ENCODE measurements at regions not wholly inside any gene's neighbourhood (a gene's known extent, or its start where the extent isn't known, plus 50 kb on each side); places are given as distances from the start of the nearest gene placed in this dataset.

DNA sequence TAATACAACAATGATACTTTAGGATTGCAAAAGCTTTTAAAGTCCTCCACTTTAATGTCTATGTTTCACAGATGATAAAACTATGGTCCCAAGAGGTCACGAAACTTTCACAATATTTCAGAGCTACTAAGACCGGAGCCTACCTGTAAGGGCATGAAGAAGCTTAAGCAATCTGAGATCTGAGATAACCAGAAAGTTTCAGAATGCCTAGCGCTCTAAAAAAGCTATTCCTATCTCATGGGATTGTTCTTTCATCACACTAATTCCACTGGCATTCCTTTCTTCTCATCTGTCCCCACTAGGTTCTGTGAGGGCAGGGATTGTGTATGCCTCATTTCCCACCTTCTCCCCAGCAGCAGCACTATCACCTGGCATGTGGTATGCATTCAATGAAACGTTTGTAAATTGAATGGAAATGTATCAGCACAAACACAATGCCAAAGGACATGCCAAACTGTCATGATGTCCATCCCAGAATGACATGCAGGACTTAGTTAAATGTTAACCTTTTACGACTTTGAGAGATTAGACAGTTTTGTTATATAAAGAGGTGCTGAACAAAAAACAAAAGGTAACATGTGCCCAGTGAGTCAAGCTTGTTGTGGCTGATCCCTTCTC is 104.7 kb upstream of the NR2F2 start:
- H3K36me3 ChIP-seq: no peaks in the 10 kb centered on the region
- H3K9me3 ChIP-seq: no peaks in the 10 kb centered on the region
- TF ChIP-seq POLR2A (IDR thresholded peaks at IDR 0.05): no peak
- no peak for TF ChIP-seq CTCF (IDR thresholded peaks at IDR 0.05)
- WGBS, 2 donors: 30 to 49% methylated on average over 5 of the region's 5 CpGs
- no peak overlapping the region for H3K27ac ChIP-seq
- no peak overlapping the region for H3K4me3 ChIP-seq
- DNase-seq: no peak
- H3K27me3 ChIP-seq: no peaks in the 10 kb centered on the region
- H3K4me1 ChIP-seq: no peaks in the 10 kb centered on the region
- intact Hi-C loops (cut with DNase I): no loop called here

GRCh38 chr15:96230526-96231181 is 99.8 kb upstream of the NR2F2 start:
- Histone ChIP-seq H3K4me1 (no peaks in the 10 kb centered on the region), H3K27ac (no peak overlapping the region), H3K27me3 (no peaks in the 10 kb centered on the region), H3K9me3 (no peaks in the 10 kb centered on the region), H3K36me3 (no peaks in the 10 kb centered on the region), H3K4me3 (no peak overlapping the region)
- 75 to 85% methylated on average over 3 of the region's 3 CpGs for WGBS, 2 donors
- no peak for DNase-seq
- intact Hi-C loops (cut with DNase I): no loop called here
- TF ChIP-seq POLR2AphosphoS5 (IDR thresholded peaks at IDR 0.05): no peak
- no peak for TF ChIP-seq EP300 (IDR thresholded peaks at IDR 0.05)
- TF ChIP-seq CTCF (IDR thresholded peaks at IDR 0.05): no peak
- no peak for TF ChIP-seq POLR2A (IDR thresholded peaks at IDR 0.05)

DNA sequence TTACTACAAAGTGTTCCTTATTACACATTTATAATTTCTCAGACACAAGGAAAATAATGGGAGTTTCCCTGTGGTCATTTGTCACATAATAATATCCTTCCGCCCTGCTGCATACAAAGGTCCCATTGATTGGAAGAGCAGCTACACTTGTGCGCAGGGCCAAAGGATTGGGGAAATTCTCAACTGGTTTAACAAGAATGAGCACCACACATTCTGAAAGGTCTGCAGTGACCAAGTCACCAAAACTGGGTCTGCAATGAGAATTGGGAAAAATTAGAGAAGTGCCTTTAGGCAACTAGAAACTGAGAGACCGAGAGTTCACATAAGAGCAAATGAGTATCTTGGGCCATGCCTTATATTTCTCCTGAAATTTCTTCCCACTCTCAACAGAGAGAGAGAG is 98.2 kb upstream of the NR2F2 start:
- Histone ChIP-seq H3K4me1 (no peaks in the 10 kb centered on the region), H3K27me3 (no peaks in the 10 kb centered on the region), H3K9me3 (no peaks in the 10 kb centered on the region), H3K4me3 (no peak overlapping the region), H3K27ac (no peak overlapping the region), H3K36me3 (no peaks in the 10 kb centered on the region)
- no peak for DNase-seq
- intact Hi-C loops (cut with DNase I): no loop called here
- WGBS, 2 donors: 94% methylated on average over 3 of the region's 3 CpGs
- TF ChIP-seq POLR2A (IDR thresholded peaks at IDR 0.05): no peak
- no peak for TF ChIP-seq POLR2AphosphoS5 (IDR thresholded peaks at IDR 0.05)
- TF ChIP-seq EP300 (IDR thresholded peaks at IDR 0.05): no peak
- TF ChIP-seq CTCF (IDR thresholded peaks at IDR 0.05): no peak

DNA sequence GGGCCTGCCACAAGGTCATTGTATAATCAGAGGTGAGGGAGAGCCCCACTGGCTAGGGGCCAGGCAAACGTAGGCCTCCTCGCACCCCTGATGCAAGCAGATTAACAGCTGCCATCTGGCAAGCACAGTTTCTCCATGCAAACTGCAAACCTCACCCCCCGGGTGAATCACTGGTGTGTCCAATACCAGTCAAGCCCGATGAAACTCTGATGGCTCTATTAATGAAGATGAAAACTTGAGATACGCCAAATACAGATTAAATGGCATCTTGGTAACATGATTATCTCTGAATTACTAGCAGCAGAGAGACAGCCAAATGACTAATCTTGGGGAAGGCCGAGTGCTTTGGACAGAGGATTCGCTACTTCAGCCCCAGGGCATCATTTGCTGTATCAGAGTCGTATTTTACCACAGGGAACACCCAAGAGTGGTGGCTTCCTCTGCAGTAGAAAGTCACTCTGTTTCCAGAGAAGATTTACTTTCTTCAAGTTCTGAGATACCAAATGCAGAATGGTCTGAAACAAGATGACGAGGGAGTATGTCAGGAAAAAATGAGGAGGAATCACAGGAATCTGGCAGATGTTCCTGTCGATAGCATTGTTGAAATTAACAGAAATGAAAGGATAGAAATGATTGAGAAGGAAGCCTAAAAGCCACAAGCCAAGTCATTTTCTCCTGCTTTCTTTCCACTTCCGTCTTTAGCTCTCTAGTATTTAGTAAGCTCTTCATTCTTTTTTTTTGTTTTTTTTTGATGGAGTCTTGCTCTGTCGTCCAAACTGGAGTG is 96.2 kb upstream of the NR2F2 start:
- no peaks in the 10 kb centered on the region for H3K27me3 ChIP-seq
- 77 to 82% methylated on average over 12 of the region's 12 CpGs for WGBS, 2 donors
- no peak overlapping the region for H3K27ac ChIP-seq
- no peaks in the 10 kb centered on the region for H3K9me3 ChIP-seq
- H3K4me1 ChIP-seq: no peaks in the 10 kb centered on the region
- no peak for TF ChIP-seq CTCF (IDR thresholded peaks at IDR 0.05)
- no peak for TF ChIP-seq EP300 (IDR thresholded peaks at IDR 0.05)
- TF ChIP-seq POLR2AphosphoS5 (IDR thresholded peaks at IDR 0.05): no peak
- no peak for TF ChIP-seq POLR2A (IDR thresholded peaks at IDR 0.05)
- DNase-seq: no peak
- intact Hi-C loops (cut with DNase I): no loop called here
- no peaks in the 10 kb centered on the region for H3K36me3 ChIP-seq
- H3K4me3 ChIP-seq: no peak overlapping the region
